HCT116 (cell line): ENCODE measurements at regions not wholly inside any gene's neighbourhood (a gene's known extent, or its start where the extent isn't known, plus 50 kb on each side); places are given as distances from the start of the nearest gene placed in this dataset.

Source experiments
- CBX3 ChIP-seq: IDR thresholded peaks from 2 replicates; pipeline ENCODE4 v1.6.1; 2012; ENCODE audit warnings: low read depth
- CEBPB ChIP-seq: IDR thresholded peaks from 2 replicates; pipeline ENCODE4 v1.6.1; 2012; ENCODE audit warnings: low read depth
- CTCF ChIP-seq, 3 experiments: fragments of 200-600 bp in 1 of 3; sonication (generic) in 1 of 3; IDR thresholded peaks in 2 of 3; conservative IDR thresholded peaks in 1 of 3; 2 replicates each; pipeline ENCODE4 v1.5.1; 2012 to 2017; ENCODE audit warnings: low read depth in 2 of 3, low read length in 2 of 3, antibody characterized with exemption in 1 of 3, borderline replicate concordance in 1 of 3, control low read depth in 1 of 3, mild to moderate bottlenecking in 1 of 3, mixed read lengths in 1 of 3, mixed run types in 1 of 3, moderate library complexity in 1 of 3; ENCODE audit not compliant: insufficient read depth in 1 of 3
- EZH2 ChIP-seq: fragments of 200-600 bp; sonication (generic); IDR thresholded peaks from 2 replicates; pipeline ENCODE4 v1.6.1; 2017; ENCODE audit warnings: antibody characterized with exemption, mixed run types
- JUND ChIP-seq: IDR thresholded peaks from 2 replicates; pipeline ENCODE4 v1.6.1; 2012
- MAX ChIP-seq: IDR thresholded peaks from 2 replicates; pipeline ENCODE4 v1.6.1; 2012
- POLR2AphosphoS5 ChIP-seq: IDR thresholded peaks from 2 replicates; pipeline ENCODE4 v1.6.1; 2011; ENCODE audit warnings: mild to moderate bottlenecking, low read depth, low read length, moderate library complexity
- REST ChIP-seq: IDR thresholded peaks from 2 replicates; pipeline ENCODE4 v1.6.1; 2012; ENCODE audit warnings: low read depth
- SP1 ChIP-seq: IDR thresholded peaks from 2 replicates; pipeline ENCODE4 v1.6.1; 2012; ENCODE audit warnings: low read depth
- ZFX ChIP-seq: fragments of 450-650 bp; IDR thresholded peaks from 2 replicates; pipeline ENCODE4 v1.6.1; 2017

DNA sequence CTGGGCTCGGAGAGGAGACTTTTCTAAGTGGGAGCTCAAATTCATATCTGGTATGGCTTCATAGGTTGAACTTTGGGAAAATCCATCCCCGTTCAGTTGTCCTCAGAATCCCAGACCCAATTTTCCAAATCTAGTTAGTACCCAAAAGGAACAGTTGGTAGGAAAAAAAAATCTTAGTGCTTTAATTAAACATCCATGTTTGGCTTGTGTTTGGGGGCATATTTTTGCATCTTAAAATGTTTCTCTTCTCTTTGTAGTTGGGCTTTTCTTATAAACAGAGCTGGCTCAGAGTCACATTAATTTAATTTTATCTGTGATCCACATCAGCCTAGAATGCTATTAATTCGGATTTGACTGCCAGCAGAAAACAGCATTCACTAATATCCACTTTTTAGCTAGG lies 165.9 kb downstream of the BUB3 start:
- TF ChIP-seq CTCF (IDR thresholded peaks at IDR 0.05 in 2 of 3, conservative IDR thresholded peaks at IDR 0.05 in 1 of 3; ENCODE audit: borderline replicate concordance in 1 of 3, insufficient read depth in 1 of 3, low read depth in 2 of 3, low read length in 2 of 3) (no peak), SP1 (no peak), CBX3 (no peak), REST (no peak), MAX (no peak), EZH2 (no peak), POLR2AphosphoS5 (no peak), ZFX (no peak), CEBPB (no peak), JUND (no peak)
